ENCODE measurements at regions not wholly inside any gene's neighbourhood (a gene's known extent, or its start where the extent isn't known, plus 50 kb on each side); places are given as distances from the start of the nearest gene placed in this dataset.

- no peak for TF ChIP-seq EZH2 (IDR thresholded peaks at IDR 0.05; ENCODE audit: insufficient read depth, low read length)
- TF ChIP-seq, protein P1, sequence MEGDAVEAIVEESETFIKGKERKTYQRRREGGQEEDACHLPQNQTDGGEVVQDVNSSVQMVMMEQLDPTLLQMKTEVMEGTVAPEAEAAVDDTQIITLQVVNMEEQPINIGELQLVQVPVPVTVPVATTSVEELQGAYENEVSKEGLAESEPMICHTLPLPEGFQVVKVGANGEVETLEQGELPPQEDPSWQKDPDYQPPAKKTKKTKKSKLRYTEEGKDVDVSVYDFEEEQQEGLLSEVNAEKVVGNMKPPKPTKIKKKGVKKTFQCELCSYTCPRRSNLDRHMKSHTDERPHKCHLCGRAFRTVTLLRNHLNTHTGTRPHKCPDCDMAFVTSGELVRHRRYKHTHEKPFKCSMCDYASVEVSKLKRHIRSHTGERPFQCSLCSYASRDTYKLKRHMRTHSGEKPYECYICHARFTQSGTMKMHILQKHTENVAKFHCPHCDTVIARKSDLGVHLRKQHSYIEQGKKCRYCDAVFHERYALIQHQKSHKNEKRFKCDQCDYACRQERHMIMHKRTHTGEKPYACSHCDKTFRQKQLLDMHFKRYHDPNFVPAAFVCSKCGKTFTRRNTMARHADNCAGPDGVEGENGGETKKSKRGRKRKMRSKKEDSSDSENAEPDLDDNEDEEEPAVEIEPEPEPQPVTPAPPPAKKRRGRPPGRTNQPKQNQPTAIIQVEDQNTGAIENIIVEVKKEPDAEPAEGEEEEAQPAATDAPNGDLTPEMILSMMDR (IDR thresholded peaks at IDR 0.05; ENCODE audit: insufficient read depth, low read depth, low read length): no peak
Observed at GRCh38 chr5:14980698-14981097, 109.1 kb upstream of the ANKH start.

Measured in astrocyte (in vitro differentiated cells and primary cell).